ENCODE measurements at regions not wholly inside any gene's neighbourhood (a gene's known extent, or its start where the extent isn't known, plus 50 kb on each side); places are given as distances from the start of the nearest gene placed in this dataset.

- TF ChIP-seq TAF15 (IDR thresholded peaks at IDR 0.05; ENCODE audit: low read depth, low read length, poor library complexity, severe bottlenecking) (no peak), BRF2 (CRISPR knock-in tag; IDR thresholded peaks at IDR 0.05) (no peak), ZNF615 (CRISPR knock-in tag; IDR thresholded peaks at IDR 0.05; ENCODE audit: borderline replicate concordance) (no peak), ZNF737 (CRISPR knock-in tag; IDR thresholded peaks at IDR 0.05; ENCODE audit: borderline replicate concordance) (no peak), ZNF367 (CRISPR knock-in tag; IDR thresholded peaks at IDR 0.05; ENCODE audit: borderline replicate concordance) (no peak), ZNF24 (IDR thresholded peaks at IDR 0.05) (peak; percentile 57; the same call in 1 of the 2 replicates), KLF15 (CRISPR knock-in tag; IDR thresholded peaks at IDR 0.05; ENCODE audit: borderline replicate concordance) (no peak), CERS6 (CRISPR knock-in tag; IDR thresholded peaks at IDR 0.05) (no peak), SRY (CRISPR knock-in tag; IDR thresholded peaks at IDR 0.05) (no peak), MXD4 (CRISPR knock-in tag; IDR thresholded peaks at IDR 0.05) (0 out of 2 replicates have a peak, but pooled peaks have one; percentile 29), ZNF207 (IDR thresholded peaks at IDR 0.05; ENCODE audit: borderline replicate concordance) (no peak), SKIL (CRISPR knock-in tag; IDR thresholded peaks at IDR 0.05; ENCODE audit: borderline replicate concordance) (no peak), ZFP82 (CRISPR knock-in tag; IDR thresholded peaks at IDR 0.05; ENCODE audit: borderline replicate concordance) (no peak), ZZZ3 (CRISPR knock-in tag; IDR thresholded peaks at IDR 0.05; ENCODE audit: borderline replicate concordance) (no peak), SP4 (CRISPR knock-in tag; IDR thresholded peaks at IDR 0.05) (no peak), FOXK2 (IDR thresholded peaks at IDR 0.05) (peak; percentile 63), ZBTB40 (IDR thresholded peaks at IDR 0.05) (no peak), ZBTB40 (CRISPR knock-in tag; IDR thresholded peaks at IDR 0.05) (no peak; the same call in 1 of the 2 replicates)
Measured at GRCh38 chr2:78260861-78261260, 738.7 kb upstream of the LRRTM4 start (continued).

Measured in HepG2 (cell line).